Psoas muscle (tissue), 7 donors: ENCODE measurements at regions not wholly inside any gene's neighbourhood (a gene's known extent, or its start where the extent isn't known, plus 50 kb on each side); places are given as distances from the start of the nearest gene placed in this dataset.

Source experiments
- ATAC-seq, 4 donors: fragments of 200-7000 bp; cut with Tn5 transposase; one replicate each; pipeline ENCODE4 v1.9.1; 2020; ENCODE audit warnings: moderate library complexity in 3 of 4, mild to moderate bottlenecking in 2 of 4
- DNase-seq, 2 donors: peaks; one replicate each; pipeline ENCODE4 v3.0.0-alpha.2; 2020
- H3K27ac ChIP-seq: fragments of 200-600 bp; one replicate; pipeline ENCODE4 v1.8.0; 2022
- H3K27me3 ChIP-seq, 3 donors: fragments of 200-600 bp in 1 of 3; one replicate each; pipeline versions ENCODE4 v1.6.1 to v1.8.0; 2013 to 2022; ENCODE audit warnings: low read length in 2 of 3, mild to moderate bottlenecking in 2 of 3, moderate library complexity in 1 of 3; ENCODE audit not compliant: insufficient read depth in 3 of 3
- H3K36me3 ChIP-seq, 2 donors: fragments of 200-600 bp in 1 of 2; one replicate each; pipeline versions ENCODE4 v1.6.1 to v1.8.0; 2013 to 2022; ENCODE audit warnings: low read depth in 1 of 2, mild to moderate bottlenecking in 1 of 2, moderate library complexity in 1 of 2; ENCODE audit not compliant: insufficient read depth in 1 of 2
- H3K4me1 ChIP-seq: fragments of 200-600 bp; one replicate; pipeline ENCODE4 v1.8.0; 2022
- H3K4me3 ChIP-seq: fragments of 200-600 bp; one replicate; pipeline ENCODE4 v1.8.0; 2022; ENCODE audit warnings: mild to moderate bottlenecking
- H3K9me3 ChIP-seq: fragments of 200-600 bp; one replicate; pipeline ENCODE4 v1.8.0; 2022
- CTCF ChIP-seq: fragments of 200-600 bp; IDR thresholded peaks from one replicate; pipeline ENCODE4 v1.8.0; 2022; ENCODE audit warnings: antibody characterized with exemption
- WGBS, 3 donors: extraction: QIAGEN DNeasy Blood & Tissue Kit; methylation state at CpG; one replicate each; pipeline versions ENCODE4 v1.1.6 to v1.1.7; 2013; 5-methylcytosine and 5-hydroxymethylcytosine counted together
- intact Hi-C, 2 donors: fragments of 100-400 bp; cut with DNase I; formaldehyde crosslinking; loops; one replicate each; pipeline versions ENCODE4 v1.11.0 to v1.14.2; 2022
- donor health status: healthy with polysubstance abuse.
- donor health status: DM: no; HTN: no; CAD: no; lungs with moderate emphysema.
- donor health status: Bipolar disorder and iron deficiency.
- donor health status: healthy.
- donor health status: DM: yes; HTN: yes; CAD: no.
- donor health status: DM: no; HTN: no; CAD: no.
- donor health status: DM: yes; HTN: yes; CAD: no.

- no peak overlapping the region for H3K27ac ChIP-seq
- no peak overlapping the region for H3K4me3 ChIP-seq
- no peaks in the 10 kb centered on the region for H3K4me1 ChIP-seq
- ATAC-seq (no peak), DNase-seq (no peak)
- no peak for TF ChIP-seq CTCF
- no peaks in the 10 kb centered on the region for H3K27me3 ChIP-seq
- H3K9me3 ChIP-seq = no peaks in the 10 kb centered on the region
- intact Hi-C loops = no loop called here
- no peaks in the 10 kb centered on the region for H3K36me3 ChIP-seq
- WGBS, 3 donors = 69 to 74% (median 70%) methylated on average over 8 of the region's 8 CpGs
These were observed 507.6 kb downstream of the INSC start for GRCh38 chr11:15622231-15622890.

- Histone ChIP-seq H3K27ac (no peak overlapping the region), H3K36me3 (no peaks in the 10 kb centered on the region), H3K27me3 (no peaks in the 10 kb centered on the region), H3K4me3 (no peak overlapping the region), H3K9me3 (no peaks in the 10 kb centered on the region), H3K4me1 (no peaks in the 10 kb centered on the region)
- no peak for DNase-seq
- ATAC-seq = no peak
- intact Hi-C loops = no loop called here
- TF ChIP-seq CTCF = no peak
- 89 to 91% (median 91%) methylated on average over 4 of the region's 4 CpGs for WGBS, 3 donors
These were observed 510.0 kb downstream of the INSC start for GRCh38 chr11:15624701-15625100.

GRCh38 chr11:15625691-15626090, 511.0 kb downstream of the INSC start:
- Histone ChIP-seq H3K36me3 (no peaks in the 10 kb centered on the region), H3K27ac (no peak overlapping the region), H3K4me1 (no peaks in the 10 kb centered on the region), H3K4me3 (no peak overlapping the region), H3K9me3 (no peaks in the 10 kb centered on the region), H3K27me3 (no peaks in the 10 kb centered on the region)
- no peak for ATAC-seq
- 88 to 95% (median 89%) methylated on average over 2 of the region's 2 CpGs for WGBS, 3 donors
- intact Hi-C loops = no loop called here
- no peak for DNase-seq
- TF ChIP-seq CTCF = no peak

- Histone ChIP-seq H3K4me1 (no peaks in the 10 kb centered on the region), H3K36me3 (no peaks in the 10 kb centered on the region), H3K27ac (no peak overlapping the region), H3K9me3 (no peaks in the 10 kb centered on the region), H3K27me3 (no peaks in the 10 kb centered on the region), H3K4me3 (no peak overlapping the region)
- DNase-seq = no peak
- no peak for TF ChIP-seq CTCF
- intact Hi-C loops = no loop called here
- no peak for ATAC-seq
These were observed 512.8 kb downstream of the INSC start for GRCh38 chr11:15627560-15627959.

- ATAC-seq (peak in 2 of 4 donors; percentile 57 to 61), DNase-seq (no peak)
- Histone ChIP-seq H3K4me3 (no peak overlapping the region), H3K27ac (no peak overlapping the region), H3K4me1 (no peaks in the 10 kb centered on the region), H3K27me3 (no peaks in the 10 kb centered on the region), H3K36me3 (no peaks in the 10 kb centered on the region), H3K9me3 (no peaks in the 10 kb centered on the region)
- TF ChIP-seq CTCF = peak; percentile 32
- intact Hi-C loops = no loop called here
- 63 to 81% (median 73%) methylated on average over 6 of the region's 6 CpGs for WGBS, 3 donors
These were observed 515.1 kb downstream of the INSC start for GRCh38 chr11:15629690-15630321.
